GM10266 (cell line): ENCODE measurements at regions not wholly inside any gene's neighbourhood (a gene's known extent, or its start where the extent isn't known, plus 50 kb on each side); places are given as distances from the start of the nearest gene placed in this dataset.

Experiments used
- DNase-seq: peaks from one replicate; pipeline ENCODE4 v3.0.0; 2012; ENCODE audit errors: extremely low spot score
- TF ChIP-seq, protein P1 (sequence below): IDR thresholded peaks from 2 replicates; pipeline ENCODE4 v1.5.1; 2012; ENCODE audit warnings: mild to moderate bottlenecking, low read depth; ENCODE audit not compliant: control insufficient read depth, insufficient read depth; ENCODE audit errors: missing control alignments

- TF ChIP-seq, protein P1, sequence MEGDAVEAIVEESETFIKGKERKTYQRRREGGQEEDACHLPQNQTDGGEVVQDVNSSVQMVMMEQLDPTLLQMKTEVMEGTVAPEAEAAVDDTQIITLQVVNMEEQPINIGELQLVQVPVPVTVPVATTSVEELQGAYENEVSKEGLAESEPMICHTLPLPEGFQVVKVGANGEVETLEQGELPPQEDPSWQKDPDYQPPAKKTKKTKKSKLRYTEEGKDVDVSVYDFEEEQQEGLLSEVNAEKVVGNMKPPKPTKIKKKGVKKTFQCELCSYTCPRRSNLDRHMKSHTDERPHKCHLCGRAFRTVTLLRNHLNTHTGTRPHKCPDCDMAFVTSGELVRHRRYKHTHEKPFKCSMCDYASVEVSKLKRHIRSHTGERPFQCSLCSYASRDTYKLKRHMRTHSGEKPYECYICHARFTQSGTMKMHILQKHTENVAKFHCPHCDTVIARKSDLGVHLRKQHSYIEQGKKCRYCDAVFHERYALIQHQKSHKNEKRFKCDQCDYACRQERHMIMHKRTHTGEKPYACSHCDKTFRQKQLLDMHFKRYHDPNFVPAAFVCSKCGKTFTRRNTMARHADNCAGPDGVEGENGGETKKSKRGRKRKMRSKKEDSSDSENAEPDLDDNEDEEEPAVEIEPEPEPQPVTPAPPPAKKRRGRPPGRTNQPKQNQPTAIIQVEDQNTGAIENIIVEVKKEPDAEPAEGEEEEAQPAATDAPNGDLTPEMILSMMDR = no peak
Observed at GRCh38 chr20:39808613-39809012, 846.5 kb downstream of the DHX35 start.

DNA sequence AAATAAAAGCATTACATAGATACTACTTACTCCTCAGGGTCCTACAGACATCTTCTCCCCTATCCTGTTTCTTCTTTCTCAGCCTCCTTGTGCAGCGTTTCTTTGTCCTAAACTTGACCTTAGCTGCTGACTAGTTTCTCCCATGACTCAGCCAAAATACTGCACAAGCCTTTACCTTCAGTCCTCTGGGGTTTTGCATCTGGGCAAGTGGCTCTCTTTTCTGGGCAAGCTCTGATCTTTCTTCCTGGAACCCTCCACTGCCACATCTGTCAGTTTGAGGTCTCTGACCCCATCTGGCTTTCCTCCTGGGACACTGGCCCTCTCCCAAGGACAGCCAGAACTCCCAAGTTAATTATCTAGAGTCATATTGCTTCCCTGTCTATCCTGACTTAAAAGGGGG is 838.4 kb downstream of the DHX35 start:
- DNase-seq = no peak
- TF ChIP-seq, protein P1 = no peak

More at GRCh38 chr20:39808613-39809012, 846.5 kb downstream of the DHX35 start:
- DNase-seq = no peak

- DNase-seq = no peak
- TF ChIP-seq, protein P1 = no peak
Observed at GRCh38 chr20:39800111-39800510, 838.0 kb downstream of the DHX35 start.

DNA sequence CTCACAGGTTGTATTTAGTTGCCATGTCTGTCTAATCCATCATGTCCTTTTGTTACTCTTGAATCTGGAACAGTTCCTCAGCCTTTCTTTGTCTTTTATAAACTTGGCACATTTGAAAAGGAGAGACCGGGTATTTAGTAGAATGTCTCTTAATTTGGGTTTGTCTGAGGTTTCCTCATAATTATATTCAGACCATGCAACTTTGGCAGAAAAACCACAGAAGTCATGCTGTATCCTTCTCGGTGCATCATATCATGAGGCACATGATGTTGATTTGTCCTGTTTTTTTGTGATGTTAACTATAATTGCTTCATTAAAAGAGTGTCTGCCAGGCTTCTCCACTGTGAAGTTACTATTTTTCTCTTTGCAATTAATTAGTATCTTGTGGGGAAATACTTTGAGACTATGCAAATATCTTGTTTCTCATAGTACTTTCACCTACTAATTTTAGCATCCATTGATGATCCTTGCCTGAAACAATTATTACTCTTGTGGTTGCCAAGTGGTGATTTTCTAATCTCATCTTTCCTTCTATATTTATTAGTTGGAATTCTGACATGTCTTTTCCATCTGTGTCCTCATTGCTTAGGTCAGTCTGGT is 837.3 kb downstream of the DHX35 start:
- TF ChIP-seq, protein P1 = no peak
- DNase-seq = no peak

DNA sequence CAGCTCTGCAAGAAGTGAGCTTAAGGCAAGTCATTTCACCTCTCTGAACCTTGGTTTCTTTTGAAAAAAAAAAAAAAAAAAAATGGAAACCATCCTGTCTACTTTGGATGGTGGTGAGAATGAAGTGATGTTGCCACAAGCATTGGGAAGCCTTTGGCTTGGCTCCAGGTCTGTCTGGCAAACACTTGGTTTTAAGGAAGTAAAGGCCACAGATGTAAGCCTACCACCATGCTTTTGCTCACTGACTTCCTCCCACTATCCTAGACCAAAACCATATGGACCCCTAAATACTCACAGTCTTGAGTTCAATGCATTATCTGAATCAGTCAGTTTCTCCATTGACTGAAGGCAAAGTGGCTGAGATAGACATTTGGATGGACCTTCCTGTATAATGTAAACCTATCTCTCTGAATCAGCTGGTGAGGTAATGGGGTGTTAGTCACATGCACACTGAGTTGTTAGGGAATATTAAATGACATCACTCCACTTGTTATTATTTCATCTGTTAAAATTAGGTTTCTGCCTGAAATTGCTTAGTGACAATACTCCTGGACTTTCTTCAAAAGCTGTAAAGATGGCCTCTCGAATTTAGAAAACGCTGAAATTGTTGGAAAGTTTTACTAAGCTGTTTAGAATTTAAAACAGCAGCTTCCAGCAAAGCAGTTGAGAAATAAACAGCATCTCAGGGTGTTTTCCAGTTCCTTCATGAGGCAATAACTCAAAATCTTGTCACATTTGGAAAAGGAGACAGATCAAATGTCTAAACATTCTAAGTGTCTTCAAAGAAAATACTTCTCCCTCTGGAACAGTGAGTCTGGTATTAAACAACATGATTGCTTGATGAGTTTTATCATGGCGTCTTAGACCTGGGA is 833.5 kb downstream of the DHX35 start:
- DNase-seq = no peak
- TF ChIP-seq, protein P1 = no peak

- TF ChIP-seq, protein P1 = no peak
- DNase-seq = no peak
Observed at GRCh38 chr20:39792334-39792733, 830.2 kb downstream of the DHX35 start.

- DNase-seq = no peak
Observed at GRCh38 chr20:39789411-39789810, 827.3 kb downstream of the DHX35 start.

More at GRCh38 chr20:39789411-39789810, 827.3 kb downstream of the DHX35 start:
- TF ChIP-seq, protein P1 = no peak
